GM12891 (cell line): ENCODE measurements at regions not wholly inside any gene's neighbourhood (a gene's known extent, or its start where the extent isn't known, plus 50 kb on each side); places are given as distances from the start of the nearest gene placed in this dataset.
A peak's percentile ranks its signal among the peaks of the same experiment; 100 is the strongest.

Source experiments
- DNase-seq: peaks from one replicate; pipeline ENCODE4 v3.0.0; 2011; ENCODE audit warnings: low spot score; ENCODE audit not compliant: insufficient read length
- FAIRE-seq: peaks from 2 replicates; lab custom pipeline; 2011; peaks lifted over from hg19 to GRCh38; lab: Jason Lieb, UNC
- PAX5 ChIP-seq: IDR thresholded peaks from 2 replicates; pipeline ENCODE4 v1.6.1; 2011; ENCODE audit warnings: low read length, moderate library complexity, mild to moderate bottlenecking; ENCODE audit not compliant: insufficient read depth, severe bottlenecking
- POLR2A ChIP-seq: IDR thresholded peaks from 2 replicates; pipeline ENCODE4 v1.6.1; 2011; ENCODE audit warnings: low read depth, low read length, control low read depth
- POLR2AphosphoS5 ChIP-seq: IDR thresholded peaks from 2 replicates; pipeline ENCODE4 v1.6.1; 2011; ENCODE audit warnings: low read depth, low read length, control low read depth
- POU2F2 ChIP-seq: IDR thresholded peaks from 2 replicates; pipeline ENCODE4 v1.6.1; 2011; ENCODE audit warnings: low read depth, mild to moderate bottlenecking, control low read depth, low read length, moderate library complexity
- SPI1 ChIP-seq: IDR thresholded peaks from 2 replicates; pipeline ENCODE4 v1.6.1; 2011; ENCODE audit warnings: low read depth, low read length, control low read depth
- TAF1 ChIP-seq: IDR thresholded peaks from 2 replicates; pipeline ENCODE4 v1.6.1; 2011; ENCODE audit warnings: low read depth, low read length, control low read depth

- TF ChIP-seq SPI1 (no peak), POU2F2 (no peak), TAF1 (no peak; the same call in 1 of the 2 replicates), PAX5 (no peak), POLR2A (no peak), POLR2AphosphoS5 (no peak)
- FAIRE-seq = peak; percentile 57
- DNase-seq = no peak
These were observed 233.8 kb upstream of the TMEM161B start for GRCh38 chr5:88502179-88503040.

GRCh38 chr5:88495810-88496209 lies 227.2 kb upstream of the TMEM161B start:
- no peak for DNase-seq
- no peak for TF ChIP-seq TAF1
- TF ChIP-seq POLR2A = no peak
- TF ChIP-seq PAX5 = no peak
- no peak for TF ChIP-seq POU2F2
- no peak for TF ChIP-seq POLR2AphosphoS5
- no peak for TF ChIP-seq SPI1
- no peak for FAIRE-seq

DNA sequence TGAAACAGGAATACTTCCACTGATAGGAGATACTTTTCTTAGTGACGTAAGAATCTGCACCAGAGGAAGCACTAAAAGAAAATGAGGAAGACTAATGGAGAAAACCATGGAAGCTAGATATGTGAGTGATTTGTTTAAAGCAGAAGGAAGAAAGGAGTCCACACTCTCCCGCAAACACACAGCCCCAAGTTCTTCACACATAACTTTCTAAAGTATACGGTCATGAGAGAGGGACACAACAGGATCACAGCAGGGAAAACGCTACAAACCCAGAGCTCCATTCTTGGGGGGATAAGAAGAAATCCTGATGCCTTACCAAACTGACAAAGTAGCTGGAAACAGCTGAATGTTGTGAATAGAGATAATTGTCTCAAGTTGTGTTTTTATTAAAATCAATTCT lies 222.2 kb upstream of the TMEM161B start:
- DNase-seq = no peak
- TF ChIP-seq PAX5 (no peak), POLR2AphosphoS5 (no peak)
- no peak for FAIRE-seq

GRCh38 chr5:88489364-88489763 lies 220.7 kb upstream of the TMEM161B start:
- FAIRE-seq (no peak), DNase-seq (no peak)
- TF ChIP-seq PAX5 (no peak), POU2F2 (no peak), POLR2A (no peak), TAF1 (no peak)

- no peak for TF ChIP-seq POLR2A
- TF ChIP-seq SPI1 = no peak
- no peak for TF ChIP-seq POLR2AphosphoS5
- TF ChIP-seq PAX5 = no peak
- TF ChIP-seq TAF1 = no peak
- no peak for TF ChIP-seq POU2F2
- DNase-seq (no peak), FAIRE-seq (no peak)
These were observed 219.9 kb upstream of the TMEM161B start for GRCh38 chr5:88488561-88488960.

GRCh38 chr5:88488130-88488529 lies 219.5 kb upstream of the TMEM161B start:
- DNase-seq = no peak
- TF ChIP-seq POU2F2 (no peak), POLR2A (no peak), PAX5 (no peak), SPI1 (no peak), POLR2AphosphoS5 (no peak), TAF1 (no peak)
- no peak for FAIRE-seq

- no peak for DNase-seq
- no peak for FAIRE-seq
- TF ChIP-seq SPI1 (no peak), PAX5 (no peak), POU2F2 (no peak), POLR2A (no peak), TAF1 (no peak), POLR2AphosphoS5 (no peak)
These were observed 218.4 kb upstream of the TMEM161B start for GRCh38 chr5:88487066-88487465.

DNA sequence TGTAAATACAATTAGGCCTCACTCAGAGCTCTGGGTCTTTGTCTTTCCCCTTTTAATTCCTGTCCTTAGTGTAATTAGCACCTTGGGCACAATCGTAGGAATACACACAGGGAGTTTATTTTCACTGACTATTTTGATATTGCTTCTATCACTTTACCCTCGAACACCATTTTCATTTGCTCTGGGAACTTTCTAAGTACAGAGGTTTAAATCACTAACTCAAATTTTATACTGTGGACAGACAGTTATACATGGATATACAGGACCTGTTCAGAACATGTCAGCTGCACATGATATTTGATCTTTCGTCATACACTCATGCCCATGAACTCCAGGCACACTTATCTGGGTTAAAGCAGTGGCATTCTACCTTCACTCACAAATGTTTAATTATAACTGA lies 217.8 kb upstream of the TMEM161B start:
- no peak for TF ChIP-seq POLR2A
- no peak for TF ChIP-seq TAF1
- TF ChIP-seq PAX5 = no peak
- TF ChIP-seq SPI1 = no peak
- TF ChIP-seq POLR2AphosphoS5 = no peak
- no peak for TF ChIP-seq POU2F2
- DNase-seq = no peak
- FAIRE-seq = no peak

DNA sequence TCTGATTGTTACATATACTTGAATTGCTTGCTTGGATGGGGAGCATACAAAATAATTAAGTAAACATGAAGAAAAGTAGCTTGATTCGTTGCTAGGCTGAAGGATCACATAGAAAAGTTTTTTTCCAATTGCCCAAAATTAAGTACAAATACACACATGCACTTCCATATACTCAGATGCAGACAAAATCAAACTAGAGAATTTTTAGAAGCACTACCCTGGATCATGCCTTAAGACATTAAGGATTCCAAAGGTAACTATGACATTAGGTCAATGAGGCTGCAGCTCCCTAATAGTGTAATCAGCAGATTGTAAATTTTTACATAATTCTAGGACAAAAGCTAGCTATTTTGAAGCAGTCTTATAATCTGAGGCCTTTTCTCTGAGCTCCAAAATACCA lies 216.9 kb upstream of the TMEM161B start:
- DNase-seq (no peak), FAIRE-seq (no peak)
- TF ChIP-seq POLR2AphosphoS5 (no peak), POLR2A (no peak)

- FAIRE-seq (no peak), DNase-seq (no peak)
These were observed 215.5 kb upstream of the TMEM161B start for GRCh38 chr5:88483964-88484672.

More at GRCh38 chr5:88483964-88484672, 215.5 kb upstream of the TMEM161B start:
- TF ChIP-seq PAX5 = no peak
- no peak for TF ChIP-seq POU2F2
- TF ChIP-seq POLR2AphosphoS5 = no peak
- TF ChIP-seq POLR2A = no peak
- TF ChIP-seq TAF1 = no peak
- no peak for TF ChIP-seq SPI1
